ENCODE measurements at regions not wholly inside any gene's neighbourhood (a gene's known extent, or its start where the extent isn't known, plus 50 kb on each side); places are given as distances from the start of the nearest gene placed in this dataset.

DNA sequence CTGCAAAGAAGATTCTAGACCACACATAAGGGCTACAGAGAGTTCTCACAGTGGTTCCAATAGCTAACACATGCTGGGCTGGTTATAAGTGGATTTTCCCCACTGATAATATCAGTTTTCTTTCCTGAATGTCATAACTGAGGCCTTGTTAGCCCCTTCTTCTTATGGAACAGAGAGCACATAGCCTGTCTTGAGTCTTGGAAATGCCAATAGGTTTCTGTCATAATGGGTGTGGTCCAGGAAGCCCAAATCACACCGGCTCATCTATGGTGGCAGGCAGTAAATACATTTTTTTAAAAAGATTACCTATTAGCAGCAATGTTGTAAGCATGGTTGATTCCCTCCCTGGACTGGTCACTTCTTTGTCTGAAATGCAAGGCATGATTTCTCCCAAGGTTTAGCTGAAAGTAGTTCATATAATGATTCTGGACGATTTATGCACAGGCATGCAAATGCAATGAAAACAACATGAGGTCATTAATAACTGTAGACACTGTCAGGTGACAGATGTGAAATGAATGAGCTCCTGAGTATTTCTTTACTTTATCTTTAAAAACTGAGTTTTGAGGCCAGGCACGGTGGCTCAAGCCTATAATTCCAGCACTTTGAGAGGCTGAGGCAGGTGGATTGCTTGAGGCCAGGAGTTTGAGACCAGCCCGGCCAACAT lies 67.2 kb upstream of the ATP2C1 start (continued):
- TF ChIP-seq JUND (IDR thresholded peaks at IDR 0.05; ENCODE audit: borderline replicate concordance, low read depth, low read length) (peak; percentile 12; the same call in 1 of the 2 replicates), JUND (tag; IDR thresholded peaks at IDR 0.05; ENCODE audit: borderline replicate concordance, low read depth, low read length) (no peak; the same call in 2 of the 3 replicates), MEIS2 (IDR thresholded peaks at IDR 0.05; ENCODE audit: partially characterized antibody) (peak; percentile 39), ZNF79 (CRISPR knock-in tag; IDR thresholded peaks at IDR 0.05; ENCODE audit: low read depth) (no peak)
- TF ChIP-seq, protein P1, sequence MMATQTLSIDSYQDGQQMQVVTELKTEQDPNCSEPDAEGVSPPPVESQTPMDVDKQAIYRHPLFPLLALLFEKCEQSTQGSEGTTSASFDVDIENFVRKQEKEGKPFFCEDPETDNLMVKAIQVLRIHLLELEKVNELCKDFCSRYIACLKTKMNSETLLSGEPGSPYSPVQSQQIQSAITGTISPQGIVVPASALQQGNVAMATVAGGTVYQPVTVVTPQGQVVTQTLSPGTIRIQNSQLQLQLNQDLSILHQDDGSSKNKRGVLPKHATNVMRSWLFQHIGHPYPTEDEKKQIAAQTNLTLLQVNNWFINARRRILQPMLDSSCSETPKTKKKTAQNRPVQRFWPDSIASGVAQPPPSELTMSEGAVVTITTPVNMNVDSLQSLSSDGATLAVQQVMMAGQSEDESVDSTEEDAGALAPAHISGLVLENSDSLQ (IDR thresholded peaks at IDR 0.05) = 0 out of 2 replicates have a peak, but pooled peaks have one; percentile 42

DNA sequence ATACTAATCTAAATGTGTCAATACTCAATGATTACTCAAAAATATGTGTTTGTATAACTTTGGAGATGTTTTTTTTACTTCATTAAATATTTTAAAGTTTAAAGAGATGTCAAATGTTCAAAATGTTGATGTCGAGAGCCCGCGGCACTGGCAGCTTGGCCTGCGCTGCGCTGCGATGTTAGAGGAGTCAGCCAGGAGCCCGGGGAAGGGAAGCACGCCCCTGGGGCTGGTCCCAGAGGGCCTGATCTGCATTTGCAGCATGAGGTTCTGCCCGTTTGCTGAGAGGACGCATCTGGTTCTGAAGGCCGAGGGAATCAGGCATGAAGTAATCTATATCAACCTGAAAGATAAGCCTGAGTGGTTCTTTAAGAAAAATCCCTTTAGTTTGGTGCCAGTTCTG lies 66.4 kb upstream of the ATP2C1 start:
- Histone ChIP-seq H3K79me2 (ENCODE audit: control insufficient read depth, insufficient read depth, low read length) (no peaks in the 10 kb centered on the region), H3K27me3 (ENCODE audit: control insufficient read depth in 2 of 2, insufficient read depth in 2 of 2, low read length in 2 of 2) (no peaks in the 10 kb centered on the region), H3K9me1 (ENCODE audit: control insufficient read depth, insufficient read depth, low read length) (no peaks in the 10 kb centered on the region), H3K9ac (ENCODE audit: insufficient read depth in 1 of 2, low read depth in 2 of 2, low read length in 2 of 2) (no peak overlapping the region), H3K4me2 (ENCODE audit: insufficient read depth, low read length) (no peak overlapping the region), H4K20me1 (replicated peaks; ENCODE audit: control insufficient read depth, insufficient read depth, low read length) (no peaks in the 10 kb centered on the region), H2AFZ (ENCODE audit: low read depth, low read length) (no peak overlapping the region), H3K9me3 (replicated peaks; ENCODE audit: control insufficient read depth, insufficient read depth, low read depth, low read length) (no peaks in the 10 kb centered on the region), H3K36me3 (ENCODE audit: control insufficient read depth, insufficient read depth, low read length) (no peaks in the 10 kb centered on the region), H3K27ac (ENCODE audit: extremely low read depth, low read depth, low read length) (no peak overlapping the region), H3K4me3 (no peak overlapping the region), H3K4me1 (replicated peaks in 1 of 2; ENCODE audit: control insufficient read depth in 2 of 2, insufficient read depth in 2 of 2, low read length in 2 of 2) (peaks cover 0 to 9% of the 10 kb centered on the region in 2 experiments; a peak in 3 of 5 replicates)
- BruUV-seq (replicated peaks) = no TSS peak
- no peak for DNase-seq (ENCODE audit: extremely low read depth in 1 of 4, low spot score in 3 of 4)
- in situ Hi-C loops (cut with MboI) = no loop called here
- 66% methylated on average over 7 of the region's 11 CpGs for WGBS (ENCODE audit: insufficient coverage, low coverage, missing lambda C conversion rate)
- intact Hi-C loops (cut with micrococcal nuclease) = no loop called here
- CTCF ChIA-PET (ENCODE audit: low intra/inter-chr PET ratio) = no interaction called here
- POLR2A ChIA-PET = interaction anchor here (0.7 kb wide), 1 partner anchor 40 kb away, joined by 3 read pairs; no protein-coding TSS in a partner anchor
- FAIRE-seq = no peak
- no peak for ATAC-seq
- TF ChIP-seq GTF2A2 (tag; IDR thresholded peaks at IDR 0.05) = no peak
- TF ChIP-seq NFATC3 (IDR thresholded peaks at IDR 0.05) = no peak
- TF ChIP-seq, protein P2, sequence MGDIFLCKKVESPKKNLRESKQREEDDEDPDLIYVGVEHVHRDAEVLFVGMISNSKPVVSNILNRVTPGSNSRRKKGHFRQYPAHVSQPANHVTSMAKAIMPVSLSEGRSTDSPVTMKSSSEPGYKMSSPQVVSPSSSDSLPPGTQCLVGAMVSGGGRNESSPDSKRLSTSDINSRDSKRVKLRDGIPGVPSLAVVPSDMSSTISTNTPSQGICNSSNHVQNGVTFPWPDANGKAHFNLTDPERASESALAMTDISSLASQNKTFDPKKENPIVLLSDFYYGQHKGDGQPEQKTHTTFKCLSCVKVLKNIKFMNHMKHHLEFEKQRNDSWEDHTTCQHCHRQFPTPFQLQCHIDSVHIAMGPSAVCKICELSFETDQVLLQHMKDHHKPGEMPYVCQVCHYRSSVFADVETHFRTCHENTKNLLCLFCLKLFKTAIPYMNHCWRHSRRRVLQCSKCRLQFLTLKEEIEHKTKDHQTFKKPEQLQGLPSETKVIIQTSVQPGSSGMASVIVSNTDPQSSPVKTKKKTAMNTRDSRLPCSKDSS (IDR thresholded peaks at IDR 0.05; ENCODE audit: low read depth, partially characterized antibody) = no peak
- TF ChIP-seq MTA1 (IDR thresholded peaks at IDR 0.05; ENCODE audit: borderline replicate concordance) = no peak
- TF ChIP-seq TBP (optimal IDR thresholded peaks at IDR 0.05; ENCODE audit: low read depth, low read length) = no peak
- no peak for TF ChIP-seq U2AF1 (optimal IDR thresholded peaks at IDR 0.05; ENCODE audit: low read depth, low read length)
- TF ChIP-seq RFX7 (CRISPR knock-in tag; IDR thresholded peaks at IDR 0.05) = no peak
- TF ChIP-seq ZNF444 (CRISPR knock-in tag; IDR thresholded peaks at IDR 0.05) = no peak
- no peak for TF ChIP-seq NCOA1 (IDR thresholded peaks at IDR 0.05; ENCODE audit: low read depth)
- TF ChIP-seq, protein P3, sequence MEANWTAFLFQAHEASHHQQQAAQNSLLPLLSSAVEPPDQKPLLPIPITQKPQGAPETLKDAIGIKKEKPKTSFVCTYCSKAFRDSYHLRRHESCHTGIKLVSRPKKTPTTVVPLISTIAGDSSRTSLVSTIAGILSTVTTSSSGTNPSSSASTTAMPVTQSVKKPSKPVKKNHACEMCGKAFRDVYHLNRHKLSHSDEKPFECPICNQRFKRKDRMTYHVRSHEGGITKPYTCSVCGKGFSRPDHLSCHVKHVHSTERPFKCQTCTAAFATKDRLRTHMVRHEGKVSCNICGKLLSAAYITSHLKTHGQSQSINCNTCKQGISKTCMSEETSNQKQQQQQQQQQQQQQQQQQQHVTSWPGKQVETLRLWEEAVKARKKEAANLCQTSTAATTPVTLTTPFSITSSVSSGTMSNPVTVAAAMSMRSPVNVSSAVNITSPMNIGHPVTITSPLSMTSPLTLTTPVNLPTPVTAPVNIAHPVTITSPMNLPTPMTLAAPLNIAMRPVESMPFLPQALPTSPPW (CRISPR knock-in tag; IDR thresholded peaks at IDR 0.05) = no peak
- TF ChIP-seq HDAC3 (IDR thresholded peaks at IDR 0.05; ENCODE audit: borderline replicate concordance, partially characterized antibody) = no peak
- no peak for TF ChIP-seq ZNF184 (CRISPR knock-in tag; IDR thresholded peaks at IDR 0.05)
